ENCODE measurements at regions not wholly inside any gene's neighbourhood (a gene's known extent, or its start where the extent isn't known, plus 50 kb on each side); places are given as distances from the start of the nearest gene placed in this dataset.

DNA sequence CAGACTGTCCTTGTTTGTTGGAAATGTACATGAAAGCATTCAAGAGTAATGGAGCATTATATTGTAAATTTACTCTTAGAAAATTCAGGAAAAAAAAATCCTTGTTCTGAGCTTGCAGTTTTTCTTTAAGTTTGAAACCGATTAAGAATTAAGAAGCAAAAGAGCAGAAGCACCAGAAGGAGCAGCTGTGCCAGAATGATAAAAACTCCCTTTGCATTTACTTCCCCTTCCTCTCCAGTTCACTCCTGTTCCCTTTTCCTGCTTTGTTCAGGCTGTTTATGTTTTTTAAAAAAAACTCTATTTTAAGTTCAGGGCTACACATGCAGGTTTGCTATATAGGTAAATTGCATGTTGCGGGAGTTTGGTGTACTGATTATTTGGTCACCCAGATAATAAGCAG is 90.3 kb downstream of the ATOH1 start (continued):
- TF ChIP-seq, protein P1, sequence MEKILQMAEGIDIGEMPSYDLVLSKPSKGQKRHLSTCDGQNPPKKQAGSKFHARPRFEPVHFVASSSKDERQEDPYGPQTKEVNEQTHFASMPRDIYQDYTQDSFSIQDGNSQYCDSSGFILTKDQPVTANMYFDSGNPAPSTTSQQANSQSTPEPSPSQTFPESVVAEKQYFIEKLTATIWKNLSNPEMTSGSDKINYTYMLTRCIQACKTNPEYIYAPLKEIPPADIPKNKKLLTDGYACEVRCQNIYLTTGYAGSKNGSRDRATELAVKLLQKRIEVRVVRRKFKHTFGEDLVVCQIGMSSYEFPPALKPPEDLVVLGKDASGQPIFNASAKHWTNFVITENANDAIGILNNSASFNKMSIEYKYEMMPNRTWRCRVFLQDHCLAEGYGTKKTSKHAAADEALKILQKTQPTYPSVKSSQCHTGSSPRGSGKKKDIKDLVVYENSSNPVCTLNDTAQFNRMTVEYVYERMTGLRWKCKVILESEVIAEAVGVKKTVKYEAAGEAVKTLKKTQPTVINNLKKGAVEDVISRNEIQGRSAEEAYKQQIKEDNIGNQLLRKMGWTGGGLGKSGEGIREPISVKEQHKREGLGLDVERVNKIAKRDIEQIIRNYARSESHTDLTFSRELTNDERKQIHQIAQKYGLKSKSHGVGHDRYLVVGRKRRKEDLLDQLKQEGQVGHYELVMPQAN (conservative IDR thresholded peaks at IDR 0.05) = no peak
- TF ChIP-seq ZBTB33 (IDR thresholded peaks at IDR 0.05) = no peak
- no peak for TF ChIP-seq MEF2B (IDR thresholded peaks at IDR 0.05; ENCODE audit: partially characterized antibody, poor library complexity, severe bottlenecking)
- TF ChIP-seq RELA (IDR thresholded peaks at IDR 0.05; ENCODE audit: borderline replicate concordance, partially characterized antibody) = no peak
- TF ChIP-seq SREBF2 (IDR thresholded peaks at IDR 0.05; ENCODE audit: low read length) = no peak
- no peak for TF ChIP-seq MLLT1 (IDR thresholded peaks at IDR 0.05)
- TF ChIP-seq MYB (IDR thresholded peaks at IDR 0.05; ENCODE audit: borderline replicate concordance, low read depth, low read length) = no peak
- TF ChIP-seq NR2C1 (IDR thresholded peaks at IDR 0.05) = no peak
- TF ChIP-seq ZNF687 (IDR thresholded peaks at IDR 0.05) = no peak
- TF ChIP-seq GABPA (IDR thresholded peaks at IDR 0.05; ENCODE audit: low read depth) = no peak
- no peak for TF ChIP-seq JUNB (IDR thresholded peaks at IDR 0.05)
- TF ChIP-seq, protein P2, sequence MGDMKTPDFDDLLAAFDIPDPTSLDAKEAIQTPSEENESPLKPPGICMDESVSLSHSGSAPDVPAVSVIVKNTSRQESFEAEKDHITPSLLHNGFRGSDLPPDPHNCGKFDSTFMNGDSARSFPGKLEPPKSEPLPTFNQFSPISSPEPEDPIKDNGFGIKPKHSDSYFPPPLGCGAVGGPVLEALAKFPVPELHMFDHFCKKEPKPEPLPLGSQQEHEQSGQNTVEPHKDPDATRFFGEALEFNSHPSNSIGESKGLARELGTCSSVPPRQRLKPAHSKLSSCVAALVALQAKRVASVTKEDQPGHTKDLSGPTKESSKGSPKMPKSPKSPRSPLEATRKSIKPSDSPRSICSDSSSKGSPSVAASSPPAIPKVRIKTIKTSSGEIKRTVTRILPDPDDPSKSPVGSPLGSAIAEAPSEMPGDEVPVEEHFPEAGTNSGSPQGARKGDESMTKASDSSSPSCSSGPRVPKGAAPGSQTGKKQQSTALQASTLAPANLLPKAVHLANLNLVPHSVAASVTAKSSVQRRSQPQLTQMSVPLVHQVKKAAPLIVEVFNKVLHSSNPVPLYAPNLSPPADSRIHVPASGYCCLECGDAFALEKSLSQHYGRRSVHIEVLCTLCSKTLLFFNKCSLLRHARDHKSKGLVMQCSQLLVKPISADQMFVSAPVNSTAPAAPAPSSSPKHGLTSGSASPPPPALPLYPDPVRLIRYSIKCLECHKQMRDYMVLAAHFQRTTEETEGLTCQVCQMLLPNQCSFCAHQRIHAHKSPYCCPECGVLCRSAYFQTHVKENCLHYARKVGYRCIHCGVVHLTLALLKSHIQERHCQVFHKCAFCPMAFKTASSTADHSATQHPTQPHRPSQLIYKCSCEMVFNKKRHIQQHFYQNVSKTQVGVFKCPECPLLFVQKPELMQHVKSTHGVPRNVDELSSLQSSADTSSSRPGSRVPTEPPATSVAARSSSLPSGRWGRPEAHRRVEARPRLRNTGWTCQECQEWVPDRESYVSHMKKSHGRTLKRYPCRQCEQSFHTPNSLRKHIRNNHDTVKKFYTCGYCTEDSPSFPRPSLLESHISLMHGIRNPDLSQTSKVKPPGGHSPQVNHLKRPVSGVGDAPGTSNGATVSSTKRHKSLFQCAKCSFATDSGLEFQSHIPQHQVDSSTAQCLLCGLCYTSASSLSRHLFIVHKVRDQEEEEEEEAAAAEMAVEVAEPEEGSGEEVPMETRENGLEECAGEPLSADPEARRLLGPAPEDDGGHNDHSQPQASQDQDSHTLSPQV (IDR thresholded peaks at IDR 0.05) = no peak

Data from GM12878 (cell line).